Mesodermal cell (in vitro differentiated cells): ENCODE measurements at regions not wholly inside any gene's neighbourhood (a gene's known extent, or its start where the extent isn't known, plus 50 kb on each side); places are given as distances from the start of the nearest gene placed in this dataset.
"Not testable (repeated sequence)": the region's sequence is repeated elsewhere in the genome, so short reads cannot be mapped to it uniquely, and the experiment has no call there.

Source experiments
- H3K27ac ChIP-seq: 2 replicates; pipeline ENCODE4 v1.7.0; 2013; ENCODE audit warnings: mild to moderate bottlenecking, low read depth, low read length, moderate library complexity; ENCODE audit not compliant: severe bottlenecking
- H3K36me3 ChIP-seq: 2 replicates; pipeline ENCODE4 v1.7.1; 2013; ENCODE audit warnings: mild to moderate bottlenecking, low read length, moderate library complexity; ENCODE audit not compliant: control insufficient read depth, insufficient read depth
- H3K4me1 ChIP-seq: one replicate; pipeline ENCODE4 v1.7.1; 2013; ENCODE audit warnings: mild to moderate bottlenecking, low read length; ENCODE audit not compliant: insufficient read depth, control insufficient read depth, poor library complexity, severe bottlenecking
- H3K4me3 ChIP-seq: 2 replicates; pipeline ENCODE4 v1.7.0; 2013; ENCODE audit warnings: low read length, control low read depth, mild to moderate bottlenecking; ENCODE audit not compliant: insufficient read depth, poor library complexity, severe bottlenecking; ENCODE audit errors: extremely low read depth
- H3K9me3 ChIP-seq: 2 replicates; pipeline ENCODE4 v1.7.1; 2013; ENCODE audit warnings: mild to moderate bottlenecking, low read length, moderate library complexity; ENCODE audit not compliant: control insufficient read depth
- WGBS, 2 experiments: methylation state at CpG; one replicate each; pipeline ENCODE4 v1.1.5; 2013; ENCODE audit warnings: missing lambda C conversion rate in 2 of 2; ENCODE audit not compliant: insufficient coverage in 2 of 2; 5-methylcytosine and 5-hydroxymethylcytosine counted together

DNA sequence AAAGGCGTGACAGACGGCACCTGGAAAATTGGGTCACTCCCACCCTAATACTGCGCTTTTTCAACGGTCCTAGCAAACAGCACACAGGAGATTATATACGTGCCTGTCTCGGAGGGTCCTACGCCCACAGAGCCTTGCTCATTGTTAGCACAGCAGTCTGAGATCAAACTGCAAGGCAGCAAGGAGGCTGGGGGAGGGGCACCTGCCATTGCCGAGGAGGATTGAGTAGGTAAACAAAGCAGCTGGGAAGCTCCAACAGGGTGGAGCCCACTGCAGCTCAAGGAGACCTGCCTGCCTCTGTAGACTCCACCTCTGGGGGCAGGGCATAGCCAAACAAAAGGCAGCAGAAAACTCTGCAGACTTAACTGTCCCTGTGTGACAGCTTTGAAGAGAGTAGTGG lies 543.0 kb upstream of the MIS18BP1 start:
- not testable (repeated sequence) for H3K4me3 ChIP-seq, H3K9me3 ChIP-seq, H3K27ac ChIP-seq, H3K4me1 ChIP-seq, H3K36me3 ChIP-seq
- 80 to 85% methylated on average over 7 to 8 of the region's 8 CpGs for whole genome bisulfite sequencing, 2 experiments

DNA sequence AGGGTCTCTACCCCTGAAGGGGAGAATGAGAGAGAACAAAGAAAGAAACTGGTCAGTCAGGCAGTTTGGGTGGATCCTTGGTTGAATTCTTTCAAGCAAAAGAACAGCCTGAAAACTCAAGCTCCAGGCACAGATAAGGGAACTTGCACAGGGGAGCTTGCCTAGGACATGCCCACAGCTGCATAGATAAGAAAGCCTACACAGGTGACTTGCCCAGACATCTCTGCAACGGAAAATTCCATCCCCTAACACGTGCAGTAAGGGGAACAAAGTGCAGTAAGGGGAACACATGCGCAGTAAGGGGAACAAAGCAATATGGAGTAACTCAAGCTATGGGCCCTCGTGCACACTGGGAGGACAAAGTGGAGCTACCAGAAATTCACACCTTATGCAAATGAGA lies 540.1 kb upstream of the MIS18BP1 start:
- H3K9me3 ChIP-seq, result peaks cover 12% of the 10 kb centered on the region
- no peaks in the 10 kb centered on the region for H3K36me3 ChIP-seq
- no peak overlapping the region for H3K4me3 ChIP-seq
- H3K27ac ChIP-seq, result no peak overlapping the region
- 90 to 100% methylated on average over 2 of the region's 4 CpGs for WGBS, 2 experiments
- H3K4me1 ChIP-seq, result peaks cover 3% of the 10 kb centered on the region

DNA sequence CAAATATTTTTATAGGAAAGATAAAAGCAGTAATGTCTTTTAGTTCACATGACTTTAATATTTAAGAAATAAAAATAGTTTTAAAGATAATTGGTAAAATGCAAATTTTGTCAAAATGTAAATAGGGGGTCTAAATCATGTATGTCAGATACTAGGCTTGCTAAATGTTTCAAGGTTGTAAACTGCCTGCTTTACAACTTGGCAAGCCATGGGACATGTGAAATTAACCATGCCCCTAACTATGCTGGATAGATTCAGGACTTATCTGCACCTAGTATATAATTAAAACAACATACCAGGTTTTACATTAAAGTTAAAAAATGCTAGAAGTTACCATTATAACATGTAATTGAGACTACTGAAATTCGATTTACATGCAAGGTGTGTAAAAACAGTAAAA lies 537.3 kb upstream of the MIS18BP1 start:
- peaks cover 28% of the 10 kb centered on the region for H3K9me3 ChIP-seq
- no CpG with 5 or more reads among the region's 1 CpG for WGBS, 2 experiments
- no peak overlapping the region for H3K27ac ChIP-seq
- no peaks in the 10 kb centered on the region for H3K36me3 ChIP-seq
- H3K4me3 ChIP-seq, result no peak overlapping the region
- H3K4me1 ChIP-seq, result peaks cover 3% of the 10 kb centered on the region

GRCh38 chr14:45787167-45787566 lies 534.2 kb upstream of the MIS18BP1 start:
- Histone ChIP-seq H3K4me3 (no peak overlapping the region), H3K36me3 (no peaks in the 10 kb centered on the region), H3K4me1 (no peaks in the 10 kb centered on the region), H3K27ac (no peak overlapping the region), H3K9me3 (peaks cover 34% of the 10 kb centered on the region)
- WGBS, 2 experiments, result 50 to 100% methylated on average over 1 of the region's 2 CpGs

GRCh38 chr14:45786266-45786665 lies 533.3 kb upstream of the MIS18BP1 start:
- no CpG with 5 or more reads among the region's 1 CpG for WGBS, 2 experiments
- Histone ChIP-seq H3K9me3 (peaks cover 34% of the 10 kb centered on the region), H3K27ac (no peak overlapping the region), H3K4me1 (no peaks in the 10 kb centered on the region), H3K36me3 (no peaks in the 10 kb centered on the region), H3K4me3 (no peak overlapping the region)

DNA sequence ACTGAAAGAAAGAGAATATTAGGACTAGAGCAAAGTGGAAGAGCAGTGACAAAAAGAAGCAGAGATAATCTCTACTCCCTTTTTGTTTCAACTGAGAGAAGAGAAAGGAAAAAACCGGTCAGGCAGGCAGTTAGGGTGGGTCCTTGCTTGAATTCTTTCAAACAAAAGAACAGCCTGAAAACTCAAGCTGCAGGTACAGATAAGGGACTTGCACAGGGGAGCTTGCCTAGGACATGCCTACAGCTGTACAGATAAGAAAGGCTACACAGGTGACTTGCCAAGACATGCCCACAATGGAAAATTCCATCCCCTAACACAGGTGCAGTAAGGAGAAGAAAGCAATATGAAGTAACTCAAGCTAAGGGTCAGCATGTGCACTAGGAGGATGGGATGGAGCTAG lies 532.2 kb upstream of the MIS18BP1 start:
- Histone ChIP-seq H3K36me3 (no peaks in the 10 kb centered on the region), H3K9me3 (peaks cover 34% of the 10 kb centered on the region), H3K4me1 (no peaks in the 10 kb centered on the region), H3K4me3 (no peak overlapping the region), H3K27ac (no peak overlapping the region)
- 86% methylated on average over 1 of the region's 1 CpG; no CpG with 5 or more reads in 1 of the 2 experiments for WGBS, 2 experiments

- Histone ChIP-seq H3K4me1 (no peaks in the 10 kb centered on the region), H3K27ac (no peak overlapping the region), H3K9me3 (no peaks in the 10 kb centered on the region), H3K36me3 (no peaks in the 10 kb centered on the region), H3K4me3 (no peak overlapping the region)
- WGBS, 2 experiments, result 83% methylated on average over 1 of the region's 2 CpGs; no CpG with 5 or more reads in 1 of the 2 experiments
Measured at GRCh38 chr14:45766247-45766646, 513.2 kb upstream of the MIS18BP1 start.

GRCh38 chr14:45757655-45758054 lies 504.7 kb upstream of the MIS18BP1 start:
- no peaks in the 10 kb centered on the region for H3K4me1 ChIP-seq
- no peaks in the 10 kb centered on the region for H3K36me3 ChIP-seq
- peaks cover 5% of the 10 kb centered on the region for H3K9me3 ChIP-seq
- 76 to 80% methylated on average over 2 to 4 of the region's 4 CpGs for WGBS, 2 experiments
- H3K4me3 ChIP-seq, result no peak overlapping the region
- H3K27ac ChIP-seq, result no peak overlapping the region

GRCh38 chr14:45756412-45756811 lies 503.4 kb upstream of the MIS18BP1 start:
- not testable (repeated sequence) for H3K9me3 ChIP-seq, H3K36me3 ChIP-seq, H3K4me1 ChIP-seq, H3K4me3 ChIP-seq, H3K27ac ChIP-seq
- 80% methylated on average over 1 of the region's 2 CpGs; no CpG with 5 or more reads in 1 of the 2 experiments for WGBS, 2 experiments

DNA sequence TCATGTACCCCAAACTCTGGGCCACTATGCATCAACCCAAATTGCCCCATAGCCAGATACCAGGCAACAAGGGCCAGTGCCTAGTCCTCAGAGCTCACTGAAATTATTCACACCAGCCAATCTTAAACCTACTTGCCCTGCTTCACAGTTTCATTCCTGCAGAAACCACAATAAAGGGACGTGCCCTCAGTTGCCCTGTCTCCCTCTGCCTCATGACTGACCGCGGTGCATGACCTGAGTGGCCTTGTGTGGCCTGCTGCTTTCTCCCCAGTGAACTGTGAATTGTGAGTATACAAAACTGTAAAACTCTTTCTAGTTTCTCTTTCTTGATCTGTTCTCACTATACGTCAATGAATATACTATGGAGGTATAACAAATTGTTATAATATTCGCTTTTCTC lies 490.9 kb upstream of the MIS18BP1 start:
- Histone ChIP-seq H3K27ac (no peak overlapping the region), H3K4me1 (no peaks in the 10 kb centered on the region), H3K9me3 (no peaks in the 10 kb centered on the region), H3K4me3 (no peak overlapping the region), H3K36me3 (no peaks in the 10 kb centered on the region)
- 74 to 93% methylated on average over 3 of the region's 5 CpGs for WGBS, 2 experiments

DNA sequence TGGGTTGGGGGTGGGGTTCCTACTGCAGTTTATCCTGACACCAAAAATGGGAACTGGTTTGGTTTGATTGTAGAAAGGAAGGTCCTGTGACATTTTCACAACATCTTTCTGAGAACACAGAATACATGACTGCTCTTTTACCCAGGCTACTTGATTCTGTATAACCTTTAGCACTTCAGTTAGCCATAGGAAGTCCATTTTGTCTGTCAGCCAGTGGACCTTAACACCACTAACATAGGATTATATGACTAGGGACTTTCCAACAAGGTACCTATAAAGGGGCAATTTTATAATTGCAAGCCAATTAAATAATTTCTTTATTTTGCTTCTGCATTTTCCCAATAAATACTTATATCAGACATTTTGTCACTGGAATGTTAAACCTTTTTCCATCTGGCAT lies 489.2 kb upstream of the MIS18BP1 start:
- H3K4me3 ChIP-seq, result no peak overlapping the region
- H3K9me3 ChIP-seq, result no peaks in the 10 kb centered on the region
- H3K4me1 ChIP-seq, result no peaks in the 10 kb centered on the region
- H3K36me3 ChIP-seq, result no peaks in the 10 kb centered on the region
- H3K27ac ChIP-seq, result no peak overlapping the region
